Suppressor macrophage treated with lipopolysaccharide for 1 hour (primary cell): ENCODE measurements at regions not wholly inside any gene's neighbourhood (a gene's known extent, or its start where the extent isn't known, plus 50 kb on each side); places are given as distances from the start of the nearest gene placed in this dataset.

ENCODE experiments used
- DNase-seq, 3 donors: peaks; one replicate each; pipeline ENCODE4 v3.0.0-alpha.2; 2020 to 2022

DNA sequence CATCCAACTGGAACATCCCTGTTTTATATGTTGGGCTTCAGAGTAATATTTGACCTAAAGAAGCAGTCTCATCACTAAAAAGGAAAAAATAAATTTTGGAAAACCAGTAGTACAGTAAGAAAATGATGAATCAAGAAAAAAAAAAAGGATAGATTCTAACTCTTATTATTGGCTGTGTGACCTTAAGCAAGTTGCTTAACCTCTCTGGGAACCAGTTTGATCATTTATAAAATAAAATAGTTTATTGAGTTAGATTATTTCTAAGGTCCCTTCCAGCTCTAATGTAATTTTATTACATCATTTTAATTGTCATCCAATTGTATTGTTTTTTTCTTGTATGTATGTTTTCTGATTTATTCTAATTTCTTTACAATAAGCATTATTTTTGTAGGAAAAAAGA, 127.0 kb downstream of the PRELID2 start:
- DNase-seq, result no peak

- no peak for DNase-seq
Observed at GRCh38 chr5:145704724-145705123, 130.4 kb downstream of the PRELID2 start.

- DNase-seq, result no peak
Observed at GRCh38 chr5:145703856-145704255, 131.3 kb downstream of the PRELID2 start.

GRCh38 chr5:145701404-145701803, 133.7 kb downstream of the PRELID2 start:
- DNase-seq, result no peak

- no peak for DNase-seq
Observed at GRCh38 chr5:145699846-145700245, 135.3 kb downstream of the PRELID2 start.

DNA sequence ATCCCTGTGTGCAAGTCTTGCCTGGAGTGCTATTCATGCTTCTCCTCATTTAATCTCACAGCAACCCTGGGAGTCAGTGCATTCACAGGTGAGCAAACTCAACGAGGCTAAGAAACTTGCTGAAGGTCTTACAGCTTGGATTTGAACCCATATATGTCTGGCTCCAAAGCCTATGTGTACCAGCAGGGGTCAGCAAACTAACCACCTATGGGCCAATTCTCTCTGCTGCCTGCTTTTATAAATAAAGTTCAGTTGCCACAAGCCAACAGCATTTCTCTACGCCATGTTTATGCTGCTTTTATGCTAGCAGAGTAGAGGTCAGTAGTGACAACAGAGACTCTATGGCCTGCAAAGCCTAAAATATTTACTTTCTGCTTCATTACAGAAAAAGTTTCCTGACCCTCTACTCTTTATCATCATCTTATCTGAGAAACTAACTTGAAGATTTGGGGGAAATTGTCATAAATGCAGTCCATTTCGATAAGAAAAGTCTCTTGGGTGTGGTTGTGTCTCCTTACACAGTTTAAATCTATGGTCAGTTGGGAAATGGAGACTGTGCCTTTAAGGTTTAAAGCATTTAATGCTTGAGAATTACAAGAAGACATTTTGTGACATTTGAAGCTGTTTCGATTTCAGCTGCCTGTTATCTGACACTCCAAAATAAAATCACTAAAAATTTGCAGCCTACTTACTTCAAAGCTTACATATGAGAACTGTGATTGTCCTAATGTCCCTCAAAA, 137.7 kb downstream of the PRELID2 start:
- DNase-seq, result peak; percentile 46 to 59 (median 51)

DNA sequence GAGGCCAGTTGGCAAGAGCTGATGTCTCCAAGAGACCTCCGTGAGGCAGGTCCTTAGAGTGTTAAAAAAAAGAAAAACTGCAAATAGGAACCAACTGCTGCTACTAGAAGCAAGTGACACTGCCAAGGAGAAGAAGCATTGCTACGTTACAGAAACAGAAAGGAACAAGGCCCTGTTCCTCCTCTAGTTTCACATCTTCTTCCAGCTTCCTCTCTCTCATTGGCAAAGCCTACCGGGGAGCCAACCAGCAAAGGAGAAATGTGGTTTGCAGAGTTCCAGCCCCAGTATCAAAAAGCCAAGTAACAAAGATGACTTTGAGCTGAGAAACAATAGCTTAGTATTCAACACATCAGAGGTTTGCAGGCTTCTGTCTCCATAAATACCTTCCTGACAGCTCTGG, 145.9 kb downstream of the PRELID2 start:
- peak; percentile 72 to 81 (median 78) for DNase-seq

- DNase-seq, result no peak
Observed at GRCh38 chr5:145687943-145688342, 147.2 kb downstream of the PRELID2 start.

DNA sequence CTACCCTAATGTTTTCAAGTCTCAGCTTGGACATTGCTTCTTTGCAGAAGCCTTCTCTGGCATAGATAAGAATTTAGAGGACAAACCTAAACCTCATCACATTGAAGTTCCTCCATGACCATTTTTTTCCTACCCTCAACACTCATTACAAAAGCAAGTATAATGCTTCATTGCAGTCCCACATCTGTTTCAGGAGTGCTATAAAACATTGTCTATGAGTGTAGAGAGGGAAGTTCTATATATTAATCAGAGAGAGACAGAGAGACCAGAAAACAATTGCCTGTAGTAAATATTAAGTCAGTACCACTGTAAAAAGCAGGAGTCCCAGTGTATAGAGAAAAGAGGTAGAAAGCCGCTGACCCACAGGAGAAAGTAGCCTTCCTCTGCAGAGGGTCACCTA, 149.7 kb downstream of the PRELID2 start:
- no peak for DNase-seq

- DNase-seq, result no peak
Observed at GRCh38 chr5:145683431-145683830, 151.7 kb downstream of the PRELID2 start.

DNA sequence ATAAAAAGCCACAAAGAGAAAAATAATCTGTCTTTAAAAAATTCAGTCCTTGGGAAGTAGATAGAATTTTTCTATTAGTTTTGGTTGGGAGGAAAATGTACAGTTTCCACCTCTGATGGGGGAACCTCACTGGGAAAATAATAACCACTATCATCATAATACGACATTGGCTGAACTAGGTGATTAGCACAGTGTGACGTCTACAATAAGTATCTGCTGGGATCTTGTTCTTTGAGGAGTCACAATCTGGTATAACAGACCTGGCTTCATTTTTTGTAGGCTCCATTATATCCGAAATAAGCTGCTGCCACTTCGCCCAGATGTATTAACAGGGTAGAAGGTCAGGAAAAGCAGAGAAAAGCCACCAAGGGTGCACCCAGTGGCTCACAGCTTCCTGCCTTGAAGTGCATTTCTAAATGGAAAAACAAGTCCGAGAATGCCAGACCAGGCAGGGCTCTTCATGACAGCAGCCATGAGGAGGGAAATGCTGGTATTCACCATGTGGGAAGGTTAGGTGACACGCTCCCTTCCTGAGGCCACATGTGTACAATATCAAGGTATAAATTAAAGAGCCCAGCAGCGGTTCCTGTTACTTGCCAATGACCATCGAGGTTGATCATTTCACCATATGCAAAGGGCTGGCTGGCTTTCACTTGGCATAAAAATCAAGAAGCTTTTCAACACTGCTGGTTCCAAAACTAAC, 152.8 kb downstream of the PRELID2 start:
- no peak for DNase-seq

- DNase-seq, result peak; percentile 81 to 91 (median 85)
Observed at GRCh38 chr5:145681686-145682085, 153.5 kb downstream of the PRELID2 start.

- no peak for DNase-seq
Observed at GRCh38 chr5:145681216-145681615, 153.9 kb downstream of the PRELID2 start.

DNA sequence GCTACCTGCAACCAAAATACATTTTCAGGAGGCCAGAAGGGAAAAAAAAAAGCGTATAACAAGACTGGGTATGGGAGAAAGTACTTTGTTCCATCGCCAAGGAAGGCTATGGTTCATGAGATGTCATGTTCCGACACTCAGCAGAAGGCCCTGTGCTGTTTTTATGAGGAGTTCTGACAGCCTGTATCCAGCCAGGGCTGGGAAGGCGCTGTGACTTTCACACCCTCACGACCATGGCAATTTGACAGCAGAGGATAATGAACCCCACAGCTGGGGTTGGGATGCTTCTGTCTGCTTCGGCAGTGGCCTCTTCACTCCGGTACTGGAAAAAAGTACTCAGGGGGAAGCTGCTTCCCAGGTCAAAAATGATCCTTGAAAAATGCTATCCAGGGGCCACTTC, 154.4 kb downstream of the PRELID2 start:
- no peak for DNase-seq

DNA sequence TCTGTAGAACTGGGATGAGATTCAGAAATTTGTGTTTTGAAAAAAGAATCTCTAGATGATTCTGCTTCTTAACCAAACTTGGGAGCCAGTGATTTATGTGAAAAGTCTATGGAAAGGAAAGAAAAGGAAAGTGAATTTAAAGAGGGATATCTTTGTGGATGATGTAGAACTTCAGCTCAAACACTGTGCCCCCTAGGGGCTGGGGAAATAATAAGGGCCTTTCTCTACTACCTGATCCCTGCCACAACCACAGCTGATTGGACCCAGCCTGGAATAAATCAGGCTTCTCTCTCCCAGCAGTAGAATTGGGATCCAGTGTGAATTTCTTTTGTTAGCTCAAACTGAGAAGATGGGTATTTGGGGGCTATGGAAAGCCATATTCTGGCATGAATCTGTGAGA, 155.0 kb downstream of the PRELID2 start:
- peak in 1 of 3 donors; percentile 3 for DNase-seq

DNA sequence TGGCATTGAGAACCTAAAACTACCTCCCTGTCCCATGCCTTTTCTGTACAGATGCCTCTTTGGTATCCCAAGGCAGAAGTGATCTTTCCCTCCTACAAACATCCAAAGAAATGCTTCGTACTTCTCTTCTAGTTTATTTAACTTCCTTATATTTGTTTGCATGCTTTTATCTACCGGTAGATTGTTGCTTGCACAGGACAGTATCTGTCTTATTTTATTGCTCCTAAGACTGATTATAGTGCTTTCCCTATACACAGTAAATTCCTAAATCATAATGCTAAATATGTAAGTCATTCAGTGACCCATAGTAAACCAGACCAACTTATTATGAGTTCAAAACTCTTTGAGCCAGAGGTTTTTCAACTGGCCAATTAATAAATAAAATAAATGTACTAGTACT, 156.9 kb downstream of the PRELID2 start:
- no peak for DNase-seq

DNA sequence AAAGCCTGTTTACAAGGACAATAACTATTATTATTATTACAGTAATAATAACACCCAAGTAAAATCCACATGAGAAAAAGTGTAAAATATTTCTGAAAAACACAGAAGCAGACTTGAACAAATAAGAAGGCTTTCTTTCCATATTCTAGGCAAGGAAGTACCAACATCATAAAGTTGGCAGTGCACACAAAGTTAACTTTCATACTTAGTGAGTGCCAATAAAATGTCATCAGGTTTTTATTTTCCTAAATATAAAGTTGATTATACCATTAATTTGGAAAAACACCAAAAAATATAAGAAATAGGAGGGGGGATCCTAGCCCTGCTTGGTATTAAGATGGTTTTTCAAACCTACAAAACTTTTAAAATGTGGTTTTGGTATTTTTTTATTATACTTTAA, 161.4 kb downstream of the PRELID2 start:
- DNase-seq, result no peak

DNA sequence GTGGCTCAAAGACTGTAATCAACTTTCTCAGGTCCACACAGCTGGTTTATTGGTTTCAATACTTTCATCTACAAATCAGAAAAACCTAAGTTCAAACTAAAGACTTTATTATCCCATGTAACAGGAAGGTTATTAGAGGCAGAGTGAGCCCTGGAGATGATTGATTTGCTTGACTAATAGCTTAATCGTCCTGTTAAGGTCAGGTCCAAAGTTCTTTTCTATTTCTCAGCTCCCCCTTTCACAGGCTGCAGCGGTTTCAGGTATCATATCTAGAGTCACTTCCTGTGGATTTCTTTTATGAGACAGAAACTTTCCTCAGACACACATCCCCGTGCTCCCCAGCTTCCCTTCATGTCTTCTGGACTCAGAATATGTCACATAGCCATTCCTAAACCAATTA, 166.4 kb downstream of the PRELID2 start:
- DNase-seq, result no peak

- no peak for DNase-seq
Observed at GRCh38 chr5:145667742-145668141, 167.4 kb downstream of the PRELID2 start.

DNA sequence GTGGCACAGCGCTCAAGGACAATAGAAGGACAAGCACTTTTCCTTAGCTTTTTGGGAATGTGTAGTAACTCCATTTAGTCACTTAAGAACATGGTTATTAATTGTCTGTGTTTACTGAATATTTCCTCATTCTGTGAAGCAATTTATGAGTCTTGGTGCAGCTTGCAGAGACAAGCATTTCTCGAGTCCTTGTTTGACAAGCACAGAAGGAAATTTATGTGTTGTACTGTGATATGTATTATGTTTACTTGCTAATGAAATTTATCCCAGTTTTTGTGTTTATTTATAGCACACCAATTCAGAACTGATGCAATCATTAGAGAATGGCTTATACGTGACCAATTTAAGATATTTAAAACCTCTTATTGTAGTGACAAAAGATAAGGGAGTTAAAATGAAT, 168.6 kb downstream of the PRELID2 start:
- DNase-seq, result no peak

DNA sequence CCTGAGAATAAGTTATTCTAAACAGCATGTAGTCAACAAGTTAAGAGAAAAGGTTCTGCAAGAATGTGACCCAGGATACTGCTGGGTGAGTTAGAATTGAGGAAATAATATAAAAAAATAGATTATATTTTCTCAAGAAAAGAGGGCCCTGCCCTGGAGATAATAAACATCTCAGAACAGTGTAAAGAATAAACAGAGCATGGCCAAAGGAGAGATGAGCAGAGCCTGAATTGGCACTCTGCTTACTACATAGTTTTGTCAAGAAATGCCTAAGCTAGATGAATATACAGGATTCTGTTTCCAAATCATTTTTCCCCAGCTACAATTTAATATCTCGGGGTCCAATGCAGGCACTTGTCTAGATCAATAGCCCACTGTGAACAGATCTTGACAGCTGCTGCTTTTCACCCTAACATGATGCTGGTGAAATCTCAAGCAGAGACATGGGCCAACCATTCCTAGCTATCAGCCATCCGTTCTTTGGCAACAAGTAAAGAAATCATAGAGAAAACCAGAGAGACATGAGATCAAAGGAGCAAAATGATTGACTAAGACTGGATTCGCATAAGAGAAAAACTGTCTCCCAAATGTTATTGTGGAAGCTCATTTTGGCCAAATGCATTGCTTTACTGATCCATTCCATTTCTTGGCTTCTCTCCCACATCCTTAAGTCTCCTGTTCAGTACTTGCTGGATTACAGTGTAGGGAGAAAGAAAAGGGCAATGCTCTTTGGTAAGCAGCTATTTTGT, 173.2 kb downstream of the PRELID2 start:
- DNase-seq, result no peak

DNA sequence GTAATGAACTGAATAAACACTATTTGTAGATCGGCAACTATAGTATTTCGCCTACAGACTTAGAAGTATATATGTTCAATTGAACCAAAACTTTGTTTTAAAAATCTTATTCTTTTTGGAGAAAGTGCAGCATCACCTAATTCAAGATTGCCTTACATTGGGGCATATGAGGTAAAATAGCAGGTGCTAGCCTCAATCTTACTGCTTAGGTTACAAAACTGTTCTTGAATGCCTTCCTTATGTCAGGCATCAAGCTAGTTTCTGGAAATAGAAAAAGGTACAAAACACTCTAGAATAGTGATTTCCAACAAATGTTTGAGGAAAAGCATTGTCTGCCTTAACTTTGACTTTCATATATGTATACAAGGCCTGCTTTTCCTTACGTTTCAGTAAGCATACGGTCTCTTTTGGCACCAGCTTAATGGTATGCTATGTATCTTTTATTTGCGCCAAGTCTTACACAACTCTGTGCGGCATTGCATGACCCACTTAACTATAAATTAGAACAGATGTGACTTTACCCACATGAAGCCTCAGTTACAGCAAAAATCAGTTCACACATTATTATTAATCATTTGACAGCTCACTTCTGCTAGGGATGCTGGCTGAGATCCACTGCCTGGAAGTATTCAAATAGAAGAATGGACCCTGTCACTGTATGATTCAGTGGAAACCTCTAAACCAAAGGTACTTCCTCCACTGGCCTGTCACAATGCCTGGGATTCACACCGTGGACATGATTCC, 174.1 kb downstream of the PRELID2 start:
- DNase-seq, result peak in 1 of 3 donors; percentile 5

- no peak for DNase-seq
Observed at GRCh38 chr5:145658435-145658834, 176.7 kb downstream of the PRELID2 start.
